Left forelimb (tissue), 1 donor: ENCODE measurements at regions not wholly inside any gene's neighbourhood (a gene's known extent, or its start where the extent isn't known, plus 50 kb on each side); places are given as distances from the start of the nearest gene placed in this dataset.

ENCODE experiments used
- DNase-seq: peaks from one replicate; pipeline ENCODE4 v3.0.0-alpha.2; 2018; ENCODE audit warnings: low spot score

DNA sequence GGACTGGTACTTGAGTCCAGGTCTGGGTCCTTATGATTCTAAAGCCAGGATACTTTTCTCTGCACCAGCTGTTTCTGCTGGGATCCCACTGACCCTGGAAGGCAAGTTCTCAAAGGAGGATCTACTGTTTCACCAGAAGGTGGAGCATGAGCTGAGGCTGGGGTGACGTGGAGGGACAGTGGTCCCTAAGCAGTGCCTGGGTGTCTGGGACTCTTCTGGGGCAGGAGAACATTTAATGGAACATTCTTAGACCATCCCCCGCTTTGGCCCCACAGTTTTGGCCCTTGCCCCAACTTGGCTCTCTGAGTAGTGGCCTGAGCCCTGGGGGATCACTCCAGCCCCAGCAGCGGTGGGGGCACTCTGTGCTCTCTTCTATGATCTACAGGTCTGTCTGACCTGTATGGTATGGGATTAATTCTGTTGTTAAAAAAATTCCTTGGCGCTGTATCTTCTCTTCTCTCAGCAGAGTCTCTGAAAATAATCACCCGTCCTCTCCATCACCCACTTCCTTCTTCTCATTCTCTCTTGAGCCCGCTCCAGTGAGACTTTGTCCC, 60.3 kb upstream of the CSF3R start:
- no peak for DNase-seq

GRCh38 chr1:36542024-36542961, 59.6 kb upstream of the CSF3R start:
- peak; percentile 46 for DNase-seq

GRCh38 chr1:36540056-36540455, 57.3 kb upstream of the CSF3R start:
- peak; percentile 20 for DNase-seq

DNA sequence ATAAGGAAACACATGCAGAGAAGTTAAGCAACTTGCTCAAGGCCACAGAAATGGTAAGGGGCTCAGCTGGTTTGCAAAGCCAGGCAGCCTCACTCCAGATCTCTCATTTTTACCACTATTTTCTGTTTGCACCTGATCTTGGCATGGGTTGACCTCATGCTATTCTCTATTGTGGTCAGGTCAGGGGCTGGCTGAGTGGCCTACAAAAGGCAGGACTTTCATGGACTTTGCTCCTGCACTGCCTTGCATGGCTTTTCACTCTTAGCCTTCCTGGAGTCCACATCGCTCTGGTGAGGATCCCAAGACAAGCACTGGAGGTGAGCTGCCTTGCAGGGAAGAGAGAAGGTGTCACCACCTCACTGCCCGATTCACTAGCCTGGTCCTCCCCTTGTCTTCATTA, 56.8 kb upstream of the CSF3R start:
- peak; percentile 45 for DNase-seq

DNA sequence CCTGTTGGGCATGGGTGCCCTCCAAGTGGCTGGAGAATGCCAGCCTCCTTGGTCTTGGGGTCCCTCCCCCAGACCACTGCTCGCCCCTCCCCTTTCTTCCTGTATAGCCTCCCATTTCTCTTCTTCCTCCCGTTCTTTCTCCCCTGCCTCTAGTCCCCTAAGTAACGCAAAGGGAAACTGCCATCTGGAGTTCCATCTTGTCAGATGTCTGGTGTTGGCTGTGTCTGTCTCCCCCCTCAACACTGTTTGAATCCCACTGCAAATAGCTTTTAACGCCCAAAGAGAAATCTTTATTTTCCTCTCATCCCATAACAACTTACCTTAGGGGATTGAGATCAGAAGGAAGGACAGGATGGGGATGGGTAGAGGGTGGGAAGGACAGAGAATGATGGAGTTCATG, 55.3 kb upstream of the CSF3R start:
- DNase-seq: no peak

GRCh38 chr1:36537190-36537768, 54.6 kb upstream of the CSF3R start:
- no peak for DNase-seq

GRCh38 chr1:36536727-36537126, 54.0 kb upstream of the CSF3R start:
- DNase-seq: peak; percentile 38

DNA sequence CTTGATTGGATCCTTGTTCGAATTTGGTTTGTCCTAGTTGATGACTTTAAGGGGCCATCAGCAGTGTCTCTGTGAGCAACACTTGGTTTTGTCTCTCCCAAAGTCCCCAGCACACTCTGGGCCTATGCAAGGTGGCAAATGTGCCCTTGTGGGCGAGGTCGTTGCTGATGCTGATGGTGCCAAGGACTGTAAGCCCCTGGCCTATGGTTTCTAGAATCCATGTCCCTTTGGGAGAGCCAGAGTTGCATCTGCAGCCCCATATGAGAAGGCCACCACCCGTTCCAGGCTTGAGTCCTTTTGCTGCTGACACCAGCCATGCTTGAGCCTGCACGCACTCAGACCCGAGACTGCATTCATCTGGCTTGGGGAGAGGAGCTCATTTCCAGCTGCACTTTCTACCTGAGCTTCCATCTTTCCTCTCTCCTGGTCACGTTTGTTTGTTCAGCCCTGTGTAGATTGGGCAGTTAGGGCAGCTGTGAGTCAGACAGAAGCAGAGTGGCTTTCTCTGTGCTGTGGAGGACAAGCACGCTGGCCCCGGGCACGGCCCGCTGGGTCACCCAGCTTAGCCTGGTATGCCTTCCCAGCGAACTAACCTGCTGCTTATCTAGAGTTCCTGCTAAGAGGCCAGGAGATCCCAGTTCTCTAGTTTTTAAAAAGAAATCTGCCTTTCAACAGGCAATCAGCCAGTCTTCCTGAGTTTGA, 52.1 kb upstream of the CSF3R start:
- peak; percentile 26 for DNase-seq

- DNase-seq: peak; percentile 8
Observed at GRCh38 chr1:36533897-36534296, 51.2 kb upstream of the CSF3R start.

DNA sequence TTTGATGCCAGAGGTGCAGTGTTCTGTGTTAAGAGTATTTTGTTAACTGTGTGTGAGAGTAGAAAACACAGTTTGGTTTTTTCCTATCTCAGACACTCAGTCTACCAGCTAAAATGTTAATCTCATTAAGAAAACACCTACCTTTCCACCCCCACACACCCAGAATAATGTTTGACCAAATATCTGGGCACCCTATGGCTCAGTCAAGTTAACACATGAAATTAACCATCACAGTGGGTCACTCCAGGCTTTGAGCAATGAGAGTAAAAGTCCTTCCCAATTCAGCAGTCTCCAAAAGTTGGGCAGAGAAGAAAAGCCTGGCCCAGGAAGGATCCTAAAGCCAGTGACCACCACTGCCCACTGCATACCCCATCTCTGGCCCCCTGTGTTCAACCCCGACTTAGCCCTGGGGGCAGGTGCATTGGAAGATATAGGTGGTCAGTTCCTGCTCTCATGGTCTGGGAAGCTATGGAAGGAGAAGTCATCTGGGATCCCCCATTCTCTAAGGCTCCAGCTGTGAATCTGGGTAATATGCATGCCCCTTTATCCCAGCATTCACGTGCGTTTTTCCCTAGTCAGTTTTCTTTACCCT, 50.2 kb upstream of the CSF3R start:
- DNase-seq: no peak
